GM12878 (cell line): ENCODE measurements at regions not wholly inside any gene's neighbourhood (a gene's known extent, or its start where the extent isn't known, plus 50 kb on each side); places are given as distances from the start of the nearest gene placed in this dataset.
"Not testable (repeated sequence)": the region's sequence is repeated elsewhere in the genome, so short reads cannot be mapped to it uniquely, and the experiment has no call there.

Experiments used
- ATAC-seq: fragments of 200-7000 bp; cut with Tn5 transposase; 3 replicates; pipeline ENCODE4 v1.9.1; 2020; ENCODE audit warnings: mild to moderate bottlenecking, moderate library complexity
- BruUV-seq: library from RNA; stranded (reverse); fragments of 400-500 nt; replicated peaks from 2 replicates; lab custom pipeline; 2021; lab: Mats Ljungman, UMichigan
- CTCF ChIA-PET: fragments of 300-600 bp; sonication (Branson Sonifier 250); formaldehyde crosslinking; extraction: SDS; loops from one replicate; lab custom pipeline; 2021; ENCODE audit warnings: inconsistent platforms; lab: Yijun Ruan, JAX
- POLR2A ChIA-PET: fragments of 350-600 bp; formaldehyde crosslinking; extraction: SDS; loops from one replicate; lab custom pipeline; 2021; ENCODE audit warnings: inconsistent platforms; lab: Charles Lee
- RAD21 ChIA-PET: fragments of 300-600 bp; sonication (Branson Sonifier 250); formaldehyde crosslinking; loops from one replicate; lab custom pipeline; 2023; ENCODE audit warnings: antibody characterized with exemption; ENCODE audit not compliant: unreplicated experiment; lab: Charles Lee
- SMC1A ChIA-PET: fragments of 300-600 bp; sonication (Branson Sonifier 250); formaldehyde crosslinking; loops from one replicate; lab custom pipeline; 2023; ENCODE audit not compliant: unreplicated experiment, uncharacterized antibody; lab: Charles Lee
- DNase-seq: peaks from one replicate; pipeline ENCODE4 v3.0.0-alpha.2; 2011; ENCODE audit warnings: low read depth, low spot score
- FAIRE-seq: peaks from 3 replicates; lab custom pipeline; 2011; peaks lifted over from hg19 to GRCh38; lab: Jason Lieb, UNC
- H2AFZ ChIP-seq: 2 replicates; pipeline ENCODE4 v1.6.0; 2011; ENCODE audit warnings: low read depth, low read length, control low read depth; ENCODE audit not compliant: control insufficient read depth
- H3K27ac ChIP-seq: 2 replicates; pipeline ENCODE4 v1.5.1; 2011; ENCODE audit warnings: control low read depth; ENCODE audit not compliant: control insufficient read depth, insufficient read depth
- H3K27me3 ChIP-seq, 2 experiments: replicated peaks in 1 of 2; 2 replicates each; pipeline versions ENCODE4 v1.6.0 to v1.6.1; 2011; ENCODE audit warnings: low read length in 1 of 2; ENCODE audit not compliant: control insufficient read depth in 2 of 2, insufficient read depth in 2 of 2
- H3K36me3 ChIP-seq, 2 experiments: 2 replicates each; pipeline ENCODE4 v1.5.1; 2011; ENCODE audit warnings: low read length in 1 of 2; ENCODE audit not compliant: control insufficient read depth in 2 of 2, insufficient read depth in 2 of 2
- H3K4me1 ChIP-seq: 2 replicates; pipeline ENCODE4 v1.6.1; 2011; ENCODE audit warnings: mild to moderate bottlenecking, low read length, moderate library complexity, mixed read lengths; ENCODE audit not compliant: control insufficient read depth, insufficient read depth
- H3K4me2 ChIP-seq: 2 replicates; pipeline ENCODE4 v1.6.0; 2011; ENCODE audit warnings: control low read depth; ENCODE audit not compliant: control insufficient read depth, insufficient read depth
- H3K4me3 ChIP-seq: fragments of 200-600 bp; sonication (generic); 2 replicates; pipeline ENCODE4 v1.5.1; 2016
- H3K79me2 ChIP-seq: 2 replicates; pipeline ENCODE4 v1.6.0; 2011; ENCODE audit warnings: low read length; ENCODE audit not compliant: control insufficient read depth, insufficient read depth
- H3K9ac ChIP-seq: 2 replicates; pipeline ENCODE4 v1.8.0; 2011; ENCODE audit warnings: low read length, control low read depth, mixed read lengths; ENCODE audit not compliant: control insufficient read depth, insufficient read depth
- H3K9me3 ChIP-seq: replicated peaks from 3 replicates; pipeline ENCODE4 v1.5.1; 2011; ENCODE audit warnings: mild to moderate bottlenecking, low read length; ENCODE audit not compliant: control insufficient read depth, insufficient read depth
- H4K20me1 ChIP-seq: 2 replicates; pipeline ENCODE4 v1.6.0; 2011; ENCODE audit not compliant: control insufficient read depth, insufficient read depth
- CREB1 ChIP-seq: IDR thresholded peaks from 2 replicates; pipeline ENCODE4 v1.6.1; 2012; ENCODE audit warnings: low read depth, mild to moderate bottlenecking, inconsistent platforms
- EZH2 ChIP-seq: IDR thresholded peaks from 2 replicates; pipeline ENCODE4 v1.6.1; 2012; ENCODE audit warnings: low read depth, mild to moderate bottlenecking, control low read depth, inconsistent platforms, low read length, borderline replicate concordance; ENCODE audit not compliant: control insufficient read depth
- SREBF1 ChIP-seq: IDR thresholded peaks from 2 replicates; pipeline ENCODE4 v1.6.1; 2012; ENCODE audit warnings: mild to moderate bottlenecking, low read length
- STAT3 ChIP-seq: IDR thresholded peaks from 2 replicates; pipeline ENCODE4 v1.6.1; 2011; ENCODE audit warnings: low read depth, low read length, improper control_type of control experiment
- ZBTB40 ChIP-seq: fragments of 450-650 bp; IDR thresholded peaks from 2 replicates; pipeline ENCODE4 v1.6.1; 2016; ENCODE audit warnings: mild to moderate bottlenecking, moderate library complexity, borderline replicate concordance
- WGBS: methylation state at CpG from one replicate; pipeline ENCODE4 v1.1.6; 2016; ENCODE audit warnings: low lambda C conversion rate; ENCODE audit not compliant: insufficient replicate concordance, insufficient coverage; ENCODE audit errors: missing lambda C conversion rate; 5-methylcytosine and 5-hydroxymethylcytosine counted together
- in situ Hi-C: fragments of 300-500 bp; cut with MboI; formaldehyde crosslinking; loops from 9 replicates; pipeline ENCODE4 v1.14.3; 2018; ENCODE audit warnings: mixed read lengths
- intact Hi-C: fragments of 100-400 bp; cut with micrococcal nuclease; formaldehyde crosslinking; loops from one replicate; pipeline ENCODE4 v1.14.2; 2022; ENCODE audit not compliant: unreplicated experiment

- no peak for DNase-seq
- Histone ChIP-seq H2AFZ (no peak overlapping the region), H4K20me1 (no peaks in the 10 kb centered on the region), H3K9me3 (no peaks in the 10 kb centered on the region), H3K9ac (no peak overlapping the region), H3K4me1 (no peaks in the 10 kb centered on the region), H3K4me3 (no peak overlapping the region), H3K27me3 (no peaks in the 10 kb centered on the region), H3K27ac (no peak overlapping the region), H3K36me3 (no peaks in the 10 kb centered on the region), H3K4me2 (no peak overlapping the region), H3K79me2 (no peaks in the 10 kb centered on the region)
- SMC1A ChIA-PET = no interaction called here
- in situ Hi-C loops = no loop called here
- CTCF ChIA-PET = no interaction called here
- RAD21 ChIA-PET = interaction anchor here (0.7 kb wide), 1 partner anchor 1296 kb away, joined by 3 read pairs; no protein-coding TSS in a partner anchor
- no peak for ATAC-seq
- WGBS = 45% methylated on average over 3 of the region's 3 CpGs
- no peak for FAIRE-seq
- TF ChIP-seq EZH2 (no peak), CREB1 (no peak), SREBF1 (no peak), STAT3 (no peak), ZBTB40 (no peak)
- no TSS peak for BruUV-seq
- intact Hi-C loops = no loop called here
- POLR2A ChIA-PET = no interaction called here
These were observed 544.0 kb upstream of the AMOT start for GRCh38 chrX:113384628-113385027.

GRCh38 chrX:113373421-113373820, 532.8 kb upstream of the AMOT start:
- H2AFZ ChIP-seq, H3K9ac ChIP-seq, in situ Hi-C loops, H4K20me1 ChIP-seq, H3K79me2 ChIP-seq, ATAC-seq, H3K27ac ChIP-seq, H3K36me3 ChIP-seq, H3K4me2 ChIP-seq, H3K4me3 ChIP-seq, RAD21 ChIA-PET, CTCF ChIA-PET, H3K27me3 ChIP-seq, H3K9me3 ChIP-seq, FAIRE-seq, DNase-seq, H3K4me1 ChIP-seq, POLR2A ChIA-PET, intact Hi-C loops, BruUV-seq: not testable (repeated sequence)
- 40% methylated on average over 2 of the region's 3 CpGs for WGBS
- SMC1A ChIA-PET = interaction anchor here (0.6 kb wide), 1 partner anchor 122 kb away, joined by 3 read pairs; no protein-coding TSS in a partner anchor
